Activated CD4-positive, alpha-beta T cell treated with anti-CD3 and anti-CD28 coated beads, Interleukin-2, Interleukin-6, amounts not matched to agents 100 ng/mL and 50 ng/mL, durations not matched to agents 16 hours and 8 hours (primary cell): ENCODE measurements at regions not wholly inside any gene's neighbourhood (a gene's known extent, or its start where the extent isn't known, plus 50 kb on each side); places are given as distances from the start of the nearest gene placed in this dataset.
"Not testable (repeated sequence)": the region's sequence is repeated elsewhere in the genome, so short reads cannot be mapped to it uniquely, and the experiment has no call there.

Experiments used
- DNase-seq: peaks from one replicate; pipeline ENCODE4 v3.0.0-alpha.2; 2020

DNA sequence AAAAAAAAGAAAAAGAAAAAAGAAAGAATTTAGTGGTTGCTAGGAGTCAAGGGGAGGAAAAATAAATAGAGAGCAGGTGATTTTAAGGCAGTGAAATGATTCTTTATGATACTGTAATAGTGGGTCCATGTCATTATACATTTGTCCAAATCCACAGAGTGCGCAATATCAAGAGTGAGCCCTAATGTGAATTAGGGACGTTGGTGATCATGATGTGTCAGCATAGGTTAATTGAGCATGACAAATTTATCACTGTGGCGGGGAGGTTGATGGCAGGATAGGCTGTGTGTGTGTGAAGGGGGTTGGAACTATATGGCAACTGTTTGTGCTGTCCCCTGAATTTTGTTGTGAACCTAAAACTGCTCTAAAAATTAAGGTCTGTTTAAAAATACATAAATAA lies 357.8 kb downstream of the ICE1 start:
- no peak for DNase-seq

DNA sequence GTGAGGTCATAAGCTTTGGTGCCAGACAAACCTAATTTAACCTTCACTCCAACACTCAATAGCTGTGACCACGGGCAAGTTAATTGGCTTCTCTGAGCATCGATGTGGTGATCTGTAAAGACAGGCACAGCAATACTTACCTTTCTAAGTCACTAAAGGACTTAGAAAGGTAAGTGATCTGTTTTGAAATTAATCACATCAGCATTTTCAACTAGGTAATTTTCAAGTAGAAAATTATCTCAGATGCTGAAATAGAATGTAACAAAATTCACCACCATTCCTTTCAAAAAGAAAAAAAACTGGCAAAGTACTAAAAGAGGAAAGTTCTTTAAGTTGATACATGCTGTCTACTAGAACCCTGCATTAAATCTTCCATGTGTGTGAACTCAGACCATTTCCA lies 354.5 kb downstream of the ICE1 start:
- no peak for DNase-seq

DNA sequence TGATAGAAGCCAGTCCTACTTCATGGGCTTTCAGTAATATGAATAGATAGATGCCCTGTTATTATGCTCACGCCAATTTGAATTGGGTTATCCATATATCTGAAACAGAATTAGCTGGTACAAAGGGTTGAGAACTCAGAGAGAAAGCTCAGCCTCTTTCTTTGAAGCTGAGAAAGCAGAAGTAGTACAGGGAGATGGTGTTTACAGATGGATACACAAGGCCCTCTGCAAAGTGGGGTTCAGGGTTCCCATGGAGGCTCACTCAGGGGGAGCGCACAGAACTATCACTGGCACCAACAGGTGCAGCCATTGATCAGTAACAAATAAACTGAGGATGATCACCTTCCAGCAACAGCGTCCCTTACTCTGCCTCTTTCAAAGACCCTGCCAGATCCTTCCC lies 349.7 kb downstream of the ICE1 start:
- no peak for DNase-seq

DNA sequence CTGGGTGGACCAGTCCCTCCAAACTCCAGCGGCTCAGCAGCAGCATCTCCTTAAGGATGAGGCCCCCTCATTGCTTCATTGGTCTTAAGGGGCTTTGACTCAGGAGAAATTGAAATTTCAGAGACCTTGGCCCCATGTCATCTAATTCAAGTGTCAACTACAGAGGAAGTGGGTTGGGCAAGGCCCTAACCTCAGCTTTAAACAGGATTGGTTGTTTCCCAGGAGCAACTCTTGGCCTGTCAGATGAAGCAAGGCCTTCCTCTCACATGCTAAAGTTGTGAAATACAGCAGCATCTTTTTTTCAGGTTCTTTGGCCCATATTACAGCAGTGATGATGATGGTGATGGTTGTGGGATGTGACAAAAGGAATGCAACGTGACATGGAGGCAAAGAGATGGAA lies 348.3 kb downstream of the ICE1 start:
- no peak for DNase-seq

DNA sequence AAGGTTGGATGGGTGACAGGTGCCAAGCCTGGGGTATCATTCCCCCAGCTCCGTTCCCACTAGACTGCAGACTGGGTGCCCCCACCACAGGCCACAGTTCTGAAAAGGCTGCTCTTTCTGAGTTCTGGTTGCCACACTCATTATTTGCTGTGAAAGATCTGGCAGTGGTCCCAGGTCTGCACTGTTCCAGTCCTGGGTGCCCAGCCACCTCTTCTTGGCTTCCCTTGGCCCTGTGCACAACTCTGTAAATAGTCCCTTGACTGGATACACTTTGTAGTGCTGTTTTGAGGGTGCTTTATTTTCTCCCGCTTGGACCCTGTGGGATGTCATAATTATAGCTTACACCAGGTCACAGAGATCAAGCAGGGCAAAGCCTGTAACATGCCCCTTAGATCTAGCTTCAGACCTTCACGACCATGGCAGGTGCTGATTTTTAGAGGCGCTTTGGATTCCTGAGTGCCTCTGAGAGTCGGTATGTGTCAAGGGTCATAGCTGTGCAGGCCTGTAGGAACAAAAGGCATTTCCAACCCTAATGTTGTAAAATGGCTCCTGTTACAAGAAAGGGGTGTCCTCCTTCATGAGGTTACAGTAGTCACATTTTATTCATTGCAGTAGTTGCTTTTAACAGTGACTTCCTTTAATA lies 344.9 kb downstream of the ICE1 start:
- DNase-seq = no peak

DNA sequence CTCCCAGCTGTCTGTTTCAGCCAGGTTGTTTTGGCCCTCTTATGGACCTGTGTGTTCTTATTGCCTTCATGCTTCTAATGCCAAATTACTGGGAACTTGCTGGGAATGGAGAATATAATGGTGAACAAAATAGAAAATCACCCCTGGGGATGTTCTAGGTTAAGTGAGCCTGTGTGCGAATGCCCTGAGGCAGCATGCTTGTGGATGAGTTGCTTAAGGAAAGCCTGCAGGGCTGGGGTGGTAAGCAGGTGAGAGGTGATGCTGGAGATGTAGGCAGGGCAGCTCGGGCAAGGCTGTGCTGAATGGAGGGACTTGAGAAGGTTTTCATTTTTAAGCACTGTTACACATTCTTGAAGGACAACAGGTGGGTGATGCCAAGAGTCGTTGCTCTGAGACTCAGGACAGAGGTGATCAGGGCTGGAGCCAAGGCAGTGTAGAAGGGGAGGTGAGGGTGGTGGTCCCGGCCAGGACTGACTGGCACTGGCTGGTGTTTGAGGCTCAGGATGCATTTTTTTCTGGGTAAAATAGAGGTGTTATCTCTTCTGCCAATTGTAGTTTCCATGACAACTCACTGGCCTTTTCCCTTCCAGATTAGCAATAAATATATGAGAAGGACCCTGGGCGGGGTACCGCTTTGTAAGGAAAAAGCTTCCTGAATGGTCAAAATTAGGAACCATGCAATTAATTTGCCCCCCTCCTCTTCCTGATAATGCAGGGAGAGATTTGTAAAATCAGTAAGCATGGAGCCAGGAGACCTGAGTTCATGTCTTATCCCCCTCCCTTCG lies 342.8 kb downstream of the ICE1 start:
- DNase-seq = no peak

DNA sequence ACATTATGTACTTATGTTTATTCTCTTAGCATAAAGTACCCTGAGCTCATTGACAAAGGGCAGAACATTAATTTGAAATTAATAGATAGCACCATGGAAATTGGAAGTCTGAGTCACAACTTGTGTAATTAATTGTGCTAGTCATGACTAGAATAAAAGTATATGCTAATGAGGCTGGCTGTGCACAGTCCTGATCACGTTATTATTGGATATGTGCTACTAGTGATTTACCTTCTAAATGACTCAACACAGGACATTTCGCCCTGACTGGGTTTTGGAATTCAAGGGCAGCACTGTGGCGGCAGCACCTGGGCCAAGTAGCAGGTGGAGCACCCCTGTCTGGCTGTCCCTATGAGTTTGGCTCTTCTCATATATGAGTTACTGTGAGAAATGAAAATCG lies 341.8 kb downstream of the ICE1 start:
- no peak for DNase-seq

DNA sequence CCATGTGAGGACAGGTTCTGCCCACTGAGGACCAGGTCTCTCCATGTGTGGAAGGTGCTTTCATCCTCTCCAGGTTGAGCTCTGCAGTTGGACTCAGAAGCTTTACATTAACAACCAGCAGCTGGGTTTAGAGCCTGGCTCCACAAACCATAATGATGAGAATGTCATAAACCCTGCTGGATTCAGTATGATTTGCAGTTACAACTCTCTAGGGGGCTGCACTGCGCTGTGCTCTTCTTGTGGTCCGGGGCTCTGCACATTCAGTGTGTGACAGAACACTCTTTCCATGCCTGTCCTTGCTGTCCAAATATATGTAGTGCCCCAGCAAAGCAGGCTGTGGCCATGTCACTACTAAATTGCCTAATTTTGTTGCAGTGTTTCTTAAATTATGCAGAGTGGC lies 334.3 kb downstream of the ICE1 start:
- no peak for DNase-seq

DNA sequence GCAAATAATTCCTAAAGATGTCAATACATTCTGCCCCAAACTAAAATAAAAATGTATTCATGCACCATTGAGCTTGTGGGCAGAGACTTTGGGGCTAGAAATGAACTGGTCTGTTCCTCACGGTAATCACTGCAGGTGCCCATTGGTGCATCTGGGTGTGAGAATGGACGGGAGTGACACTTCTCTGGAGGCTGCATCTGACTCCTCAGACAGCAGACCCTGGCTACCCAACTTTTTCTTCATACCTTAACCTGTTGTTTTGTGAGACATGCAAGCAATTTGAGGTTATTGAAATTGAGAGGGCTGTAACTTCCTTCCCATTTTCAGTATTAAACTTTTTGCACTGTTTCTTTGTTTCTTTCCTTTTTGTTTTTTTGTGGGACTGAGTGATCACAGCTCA lies 333.4 kb downstream of the ICE1 start:
- DNase-seq = no peak

DNA sequence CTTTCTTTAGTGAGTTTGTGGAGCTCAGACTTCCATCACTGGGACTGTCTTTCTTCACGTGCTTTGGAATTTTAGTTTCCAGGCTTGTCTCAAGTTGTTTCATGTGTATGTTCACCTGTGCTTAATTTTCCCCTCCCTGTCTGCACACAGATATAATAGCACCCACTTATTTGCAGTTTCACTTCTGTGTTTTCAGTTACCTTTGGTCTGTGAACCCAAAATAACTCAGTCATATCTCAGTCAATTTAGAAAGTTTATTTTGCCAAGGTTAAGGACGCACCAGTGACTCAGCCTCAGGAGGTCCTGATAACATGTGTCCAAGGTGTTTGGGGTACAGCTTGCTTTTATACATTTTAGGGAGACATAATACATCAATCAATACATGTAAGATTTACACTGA lies 330.4 kb downstream of the ICE1 start:
- DNase-seq = no peak

DNA sequence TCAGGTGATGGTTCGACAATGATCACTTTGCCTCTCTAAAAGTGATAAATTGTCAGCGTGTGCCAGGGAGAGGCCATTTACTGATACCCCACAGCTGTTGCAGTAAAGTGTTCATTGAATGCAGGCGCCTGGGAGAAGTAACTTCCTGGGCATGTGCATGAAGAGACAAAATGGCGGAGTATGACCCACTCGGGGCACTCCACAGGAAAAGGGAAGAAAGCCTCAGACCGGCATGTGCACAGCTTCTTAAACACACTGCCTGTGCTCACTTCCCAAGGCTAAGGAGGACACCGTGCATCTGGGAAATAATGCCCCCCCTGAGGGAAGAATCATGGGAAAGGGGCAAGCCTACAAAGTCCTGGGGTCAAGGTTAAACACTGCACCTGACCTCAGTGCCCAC lies 329.5 kb downstream of the ICE1 start:
- no peak for DNase-seq

DNA sequence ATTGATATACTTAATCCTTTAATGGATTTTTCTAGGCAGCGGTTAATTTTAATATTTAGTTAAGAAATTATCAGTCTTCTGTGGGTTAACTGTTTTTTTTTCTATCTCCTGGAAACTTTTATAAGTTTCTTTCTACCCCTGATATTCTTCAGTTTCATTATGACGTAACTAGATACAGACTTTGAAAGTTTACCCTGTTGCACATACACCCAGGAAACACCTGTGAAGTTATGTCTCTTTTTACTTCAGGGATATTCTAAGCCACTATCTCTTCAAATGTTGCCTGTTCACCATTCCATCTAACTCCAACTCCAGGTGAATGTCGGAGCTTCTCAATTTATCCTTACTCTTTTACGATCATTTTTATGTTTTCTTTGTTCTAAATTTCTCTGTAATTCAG lies 329.0 kb downstream of the ICE1 start:
- no peak for DNase-seq

DNA sequence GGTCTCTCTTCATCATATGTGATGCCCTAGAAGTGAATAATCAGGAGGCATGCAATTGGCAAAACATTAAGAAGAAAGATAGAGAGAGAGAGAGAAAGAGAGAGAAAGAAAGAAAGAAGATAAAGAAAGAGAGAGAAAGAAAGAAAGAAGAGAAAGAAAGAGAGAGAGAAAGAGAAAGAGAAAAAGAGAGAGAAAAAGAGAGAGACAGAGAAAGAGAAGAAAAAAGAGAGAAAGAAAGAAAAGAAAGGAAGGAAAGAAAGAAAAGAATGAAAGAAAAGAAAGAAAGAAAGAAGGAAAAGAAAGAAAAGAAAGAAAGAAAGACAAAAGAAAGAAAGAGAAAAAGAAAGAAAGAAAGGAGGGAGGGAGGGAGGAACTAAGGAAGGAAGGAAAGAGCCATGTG lies 318.9 kb downstream of the ICE1 start:
- DNase-seq = no peak

DNA sequence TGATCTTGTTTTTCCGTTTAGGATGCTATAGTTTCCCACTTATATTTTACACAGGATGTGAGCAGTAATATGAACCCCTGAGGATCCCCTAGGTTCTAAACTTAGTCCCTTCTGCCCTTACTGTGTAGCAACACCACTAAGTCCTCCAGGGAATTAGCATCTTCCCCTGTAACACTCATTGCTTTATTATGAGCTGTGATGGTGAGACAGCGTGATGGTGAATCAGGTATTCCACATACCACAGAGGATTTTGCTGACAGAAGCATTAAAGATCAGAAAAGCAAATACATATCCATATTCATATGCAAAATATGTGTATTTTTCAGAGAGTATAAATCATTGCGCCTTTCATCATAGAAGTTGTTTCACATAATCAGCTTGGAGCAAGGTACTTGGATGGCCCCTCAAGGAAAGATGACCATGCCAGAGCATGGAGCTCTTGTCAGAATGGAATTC lies 317.0 kb downstream of the ICE1 start:
- DNase-seq = no peak

DNA sequence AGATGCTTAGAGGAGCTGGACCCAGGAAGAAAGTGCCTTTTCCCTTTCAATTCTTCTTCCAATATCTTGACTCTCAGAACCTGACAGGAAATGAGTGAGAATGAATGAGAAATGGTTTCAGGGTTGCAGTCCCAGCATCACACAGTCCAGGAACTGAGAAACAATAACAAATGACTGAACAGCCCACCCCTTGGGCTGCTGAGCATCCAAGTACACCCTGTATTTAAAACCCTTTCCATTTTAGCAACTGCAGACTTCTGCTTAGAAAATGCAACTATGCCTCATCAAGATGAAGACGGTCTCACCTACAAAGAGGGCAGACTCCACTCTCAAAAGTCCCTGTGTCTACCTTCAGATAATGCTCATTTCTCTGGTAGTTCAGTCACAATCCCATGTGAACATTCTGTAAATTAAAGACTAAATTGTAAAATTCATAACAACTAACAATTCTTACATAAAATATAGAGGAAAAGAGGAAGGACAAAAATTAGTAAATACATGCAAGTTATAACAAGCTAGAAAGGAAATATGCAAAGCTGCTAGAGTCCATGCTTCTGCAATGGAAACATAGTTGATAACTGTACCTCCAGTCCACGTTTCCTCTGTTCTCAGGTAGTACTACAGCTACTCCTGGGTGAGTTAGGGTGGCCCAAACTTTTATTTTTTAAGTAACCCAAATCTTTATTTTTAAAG lies 316.5 kb downstream of the ICE1 start:
- no peak for DNase-seq

DNA sequence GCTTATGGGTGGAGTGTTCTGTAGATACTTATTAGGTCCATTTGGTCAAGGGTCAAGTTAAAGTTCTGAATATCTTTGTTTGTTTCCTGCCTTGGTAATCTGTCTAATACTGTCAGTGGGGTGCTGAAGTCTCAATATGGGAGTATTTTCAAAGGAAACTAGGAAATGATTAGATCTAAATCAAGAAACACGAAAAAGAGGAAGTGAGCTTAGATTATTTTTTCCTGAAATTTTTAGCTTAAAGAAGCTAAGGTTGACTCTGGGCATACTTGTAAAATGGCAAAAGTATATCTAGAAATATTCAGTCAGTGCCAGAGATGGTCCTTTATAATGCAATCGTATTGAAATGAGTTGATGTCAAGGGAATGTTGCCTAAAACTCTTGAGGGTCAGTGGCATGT lies 313.5 kb downstream of the ICE1 start:
- no peak for DNase-seq

DNA sequence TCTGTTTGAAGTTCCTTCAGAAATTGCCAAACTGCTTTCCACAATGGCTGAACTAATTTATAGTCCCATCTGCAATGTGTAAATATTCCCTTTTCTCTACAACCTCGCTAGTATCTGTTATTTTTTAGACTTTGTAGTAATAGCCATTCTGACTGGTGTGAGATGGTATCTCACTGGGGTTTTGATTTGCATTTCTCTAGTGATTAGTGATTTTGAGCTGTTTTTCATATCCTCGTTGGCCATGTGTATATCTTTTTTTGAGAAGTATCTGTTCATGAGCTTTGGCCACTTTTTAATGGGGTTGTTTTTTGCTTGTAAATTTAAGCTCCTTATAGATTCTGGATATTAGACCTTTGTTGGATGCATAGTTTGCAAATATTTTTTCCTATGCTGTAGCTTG lies 310.6 kb downstream of the ICE1 start:
- DNase-seq = not testable (repeated sequence)

DNA sequence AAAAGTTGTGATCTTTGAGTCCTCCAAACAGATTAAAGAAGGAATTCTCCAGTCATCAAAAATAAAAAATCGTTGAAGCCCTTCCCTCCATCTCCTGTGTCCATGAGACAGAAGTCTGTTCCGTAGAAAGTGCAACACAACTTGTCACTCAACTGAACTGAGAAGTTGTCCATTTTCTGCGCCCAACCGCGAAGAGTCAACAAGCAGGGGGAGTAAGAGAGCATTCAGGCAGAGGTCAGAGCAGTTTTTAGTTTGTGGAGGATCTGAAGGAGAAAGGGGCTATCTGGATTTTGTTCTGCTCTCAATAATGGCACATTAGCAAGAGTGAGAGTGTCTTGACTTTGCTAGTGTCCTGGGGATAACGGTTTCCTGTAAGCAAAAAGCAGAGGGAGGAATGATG lies 303.9 kb downstream of the ICE1 start:
- DNase-seq = no peak

DNA sequence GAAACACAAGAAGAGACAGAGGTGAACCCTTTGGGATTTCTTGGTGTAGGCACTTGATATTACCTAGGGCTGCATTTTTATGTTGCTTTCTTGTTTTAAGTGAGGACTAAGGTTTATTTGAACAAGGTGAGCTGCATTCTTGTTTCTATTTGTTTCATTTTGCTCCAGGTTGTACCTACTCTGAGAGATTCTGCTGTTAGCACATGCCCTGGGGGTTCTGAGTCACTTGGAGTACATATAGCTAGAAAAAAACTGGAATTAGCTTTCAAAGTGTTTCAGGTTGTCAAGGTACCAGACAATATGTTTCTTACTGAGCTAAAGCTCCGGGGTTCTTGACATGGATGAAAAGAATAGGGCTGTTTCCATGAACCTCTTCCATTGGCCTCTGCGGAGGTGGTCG lies 299.4 kb downstream of the ICE1 start:
- DNase-seq = no peak

DNA sequence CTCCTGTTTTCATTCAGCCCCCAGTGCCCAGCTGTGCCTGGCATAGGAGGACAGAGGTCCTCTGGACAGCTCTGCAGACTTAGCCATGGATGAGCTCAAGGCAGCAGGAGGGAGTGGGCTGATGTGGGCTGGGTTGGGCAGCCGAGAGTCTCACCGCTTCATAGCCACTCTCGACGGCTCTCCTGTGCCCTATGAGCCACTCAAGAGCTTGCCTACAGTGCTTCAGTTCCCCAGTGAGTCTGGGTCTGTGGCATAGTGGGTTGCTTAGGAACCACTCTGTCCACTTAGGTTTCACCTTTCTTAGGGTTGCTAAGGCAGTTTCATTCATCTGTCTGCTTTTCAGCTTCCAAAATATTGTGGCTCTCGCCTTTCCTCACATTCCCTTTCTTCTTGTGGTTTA lies 296.8 kb downstream of the ICE1 start:
- DNase-seq = no peak

DNA sequence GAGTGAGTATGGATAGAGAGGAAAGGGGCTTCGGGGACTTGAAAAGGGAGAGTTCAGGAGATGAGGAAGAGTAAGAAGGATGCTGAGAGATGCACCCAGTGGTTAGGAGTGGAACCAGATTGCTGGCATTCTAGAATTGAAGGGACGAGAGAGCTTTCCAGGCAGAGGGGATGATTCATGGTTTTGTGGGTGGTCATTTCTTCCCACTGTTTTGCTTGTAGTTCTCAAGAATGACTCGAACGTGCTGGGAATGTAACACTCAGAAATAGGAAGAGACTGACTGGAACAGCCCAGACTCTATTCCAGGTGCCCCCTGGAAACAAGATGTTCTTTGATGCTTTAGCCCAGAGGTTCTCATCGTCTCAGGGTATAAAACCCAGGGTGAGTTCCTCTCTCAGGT lies 294.2 kb downstream of the ICE1 start:
- no peak for DNase-seq

DNA sequence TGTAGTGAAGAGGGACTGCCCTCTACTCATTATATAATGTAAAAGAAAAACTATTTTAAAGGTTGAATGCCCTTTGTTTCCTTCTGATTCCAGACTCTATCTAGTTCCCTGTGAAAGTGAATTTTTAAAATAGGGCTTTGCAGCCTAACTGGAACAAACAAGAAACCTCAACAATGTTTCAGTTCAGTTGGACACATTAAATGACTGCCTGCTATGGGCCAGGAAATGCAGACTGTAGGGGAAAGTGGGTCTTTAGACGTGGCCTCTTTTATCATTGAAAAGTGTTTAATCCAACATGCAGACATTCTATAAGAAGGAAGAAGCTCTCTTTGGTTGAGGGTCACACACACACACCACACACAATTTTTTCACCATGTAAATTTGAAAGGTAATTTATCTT lies 289.1 kb downstream of the ICE1 start:
- DNase-seq = no peak

DNA sequence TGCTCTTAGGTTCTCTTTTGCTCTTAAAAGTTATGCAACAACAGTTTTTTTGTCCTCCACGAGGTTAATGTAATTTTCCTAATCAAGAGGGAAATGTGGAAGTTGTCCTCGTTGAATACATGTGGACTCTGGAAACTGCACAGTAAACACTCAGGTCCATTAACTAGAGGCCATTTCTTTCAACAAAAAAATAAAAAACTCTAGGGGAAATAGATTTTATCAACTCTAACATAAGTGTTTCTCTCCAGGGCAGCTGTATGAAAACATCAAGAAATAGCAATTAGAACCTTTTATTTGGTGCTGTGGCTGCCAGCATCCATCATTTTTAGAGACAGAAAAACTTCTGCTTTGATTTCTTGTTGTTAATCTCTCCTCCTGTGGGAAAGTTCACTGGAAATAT lies 288.6 kb downstream of the ICE1 start:
- no peak for DNase-seq

DNA sequence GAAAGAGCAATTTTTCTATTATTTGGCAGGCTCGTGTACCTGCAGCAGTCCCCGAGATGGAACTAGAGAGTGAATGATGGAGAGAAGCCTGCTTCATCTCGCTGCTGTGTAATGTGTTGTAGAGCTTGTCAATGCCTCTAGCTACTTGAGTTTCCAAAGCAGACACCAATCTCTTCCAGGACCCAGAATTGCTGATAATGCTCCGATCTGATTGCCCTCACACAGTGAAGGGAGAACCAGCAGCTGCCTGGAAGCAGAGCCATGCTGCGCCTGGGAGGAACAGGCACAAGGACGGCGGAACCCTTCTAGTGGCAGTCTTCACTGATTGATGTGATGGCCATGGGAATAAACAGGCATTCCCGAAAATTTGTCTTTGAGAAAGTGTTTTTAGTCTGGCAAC lies 288.0 kb downstream of the ICE1 start:
- DNase-seq = no peak
